ENCODE measurements at regions not wholly inside any gene's neighbourhood (a gene's known extent, or its start where the extent isn't known, plus 50 kb on each side); places are given as distances from the start of the nearest gene placed in this dataset.

DNA sequence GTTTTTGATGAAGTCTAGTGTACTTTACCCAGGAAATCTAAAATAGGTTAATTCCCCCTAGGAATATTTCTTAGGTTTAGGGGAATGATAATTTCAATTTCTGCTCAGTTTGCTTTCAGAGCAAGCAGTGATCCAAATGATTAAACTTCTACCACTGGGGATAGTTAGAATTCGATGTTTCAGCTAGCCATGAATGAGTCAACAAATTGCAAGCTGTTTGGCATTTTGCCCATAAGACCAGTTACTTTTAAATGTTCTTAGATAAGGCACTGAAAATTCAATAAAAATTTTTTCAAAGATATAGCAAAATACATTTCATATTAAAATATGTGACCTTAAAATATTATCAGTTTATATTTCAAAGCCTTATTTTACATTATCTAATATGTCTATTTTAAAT, 993.6 kb downstream of the ARAP2 start:
- Histone ChIP-seq H3K27ac (ENCODE audit: low read depth, low read length, poor library complexity, severe bottlenecking) (no peak overlapping the region), H3K9me3 (ENCODE audit: low read depth, low read length, poor library complexity, severe bottlenecking) (no peaks in the 10 kb centered on the region), H3K4me1 (ENCODE audit: insufficient read depth, low read length, poor library complexity, severe bottlenecking) (no peaks in the 10 kb centered on the region), H3K36me3 (ENCODE audit: insufficient read depth, low read length, poor library complexity, severe bottlenecking) (no peaks in the 10 kb centered on the region), H3K4me3 (ENCODE audit: low read depth, low read length, poor library complexity, severe bottlenecking) (no peak overlapping the region), H3K27me3 (replicated peaks; ENCODE audit: insufficient read depth, low read depth, low read length, poor library complexity) (no peaks in the 10 kb centered on the region)
- BruUV-seq (replicated peaks) = no TSS peak
- ChIA-PET POLR2A (ENCODE audit: low non-redundant PET) (no interaction called here), CTCF (no interaction called here)
- intact Hi-C loops (cut with micrococcal nuclease; ENCODE audit: unreplicated experiment) = no loop called here
- DNase-seq (ENCODE audit: low spot score) = no peak
- TF ChIP-seq, protein P1, sequence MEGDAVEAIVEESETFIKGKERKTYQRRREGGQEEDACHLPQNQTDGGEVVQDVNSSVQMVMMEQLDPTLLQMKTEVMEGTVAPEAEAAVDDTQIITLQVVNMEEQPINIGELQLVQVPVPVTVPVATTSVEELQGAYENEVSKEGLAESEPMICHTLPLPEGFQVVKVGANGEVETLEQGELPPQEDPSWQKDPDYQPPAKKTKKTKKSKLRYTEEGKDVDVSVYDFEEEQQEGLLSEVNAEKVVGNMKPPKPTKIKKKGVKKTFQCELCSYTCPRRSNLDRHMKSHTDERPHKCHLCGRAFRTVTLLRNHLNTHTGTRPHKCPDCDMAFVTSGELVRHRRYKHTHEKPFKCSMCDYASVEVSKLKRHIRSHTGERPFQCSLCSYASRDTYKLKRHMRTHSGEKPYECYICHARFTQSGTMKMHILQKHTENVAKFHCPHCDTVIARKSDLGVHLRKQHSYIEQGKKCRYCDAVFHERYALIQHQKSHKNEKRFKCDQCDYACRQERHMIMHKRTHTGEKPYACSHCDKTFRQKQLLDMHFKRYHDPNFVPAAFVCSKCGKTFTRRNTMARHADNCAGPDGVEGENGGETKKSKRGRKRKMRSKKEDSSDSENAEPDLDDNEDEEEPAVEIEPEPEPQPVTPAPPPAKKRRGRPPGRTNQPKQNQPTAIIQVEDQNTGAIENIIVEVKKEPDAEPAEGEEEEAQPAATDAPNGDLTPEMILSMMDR (conservative IDR thresholded peaks at IDR 0.05; ENCODE audit: low read depth, low read length) = no peak
- TF ChIP-seq EZH2 (IDR thresholded peaks at IDR 0.05; ENCODE audit: borderline replicate concordance, low read depth, low read length, poor library complexity, severe bottlenecking) = no peak

DNA sequence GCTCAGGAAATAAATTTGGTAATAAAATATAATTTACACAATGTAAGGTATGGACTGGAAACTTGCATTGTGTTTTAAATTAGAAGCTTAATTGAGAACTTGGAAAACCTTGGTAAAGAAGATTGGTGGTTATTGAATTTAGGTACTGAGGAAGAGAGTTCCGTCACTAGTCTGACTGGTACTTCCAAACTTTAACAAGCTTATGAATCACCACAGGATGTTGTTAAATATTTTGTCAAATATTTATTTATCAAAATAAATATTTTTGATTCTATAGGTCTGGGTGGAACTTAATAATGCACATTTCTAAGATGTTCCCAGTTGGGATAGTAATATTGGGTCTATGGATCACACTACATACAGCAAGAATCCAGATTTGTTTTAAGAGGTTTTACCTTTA, 992.2 kb downstream of the ARAP2 start:
- Histone ChIP-seq H3K4me3 (ENCODE audit: low read depth, low read length, poor library complexity, severe bottlenecking) (no peak overlapping the region), H3K9me3 (ENCODE audit: low read depth, low read length, poor library complexity, severe bottlenecking) (peaks cover 2% of the 10 kb centered on the region), H3K27ac (ENCODE audit: low read depth, low read length, poor library complexity, severe bottlenecking) (no peak overlapping the region), H3K4me1 (ENCODE audit: insufficient read depth, low read length, poor library complexity, severe bottlenecking) (no peaks in the 10 kb centered on the region), H3K36me3 (ENCODE audit: insufficient read depth, low read length, poor library complexity, severe bottlenecking) (no peaks in the 10 kb centered on the region), H3K27me3 (replicated peaks; ENCODE audit: insufficient read depth, low read depth, low read length, poor library complexity) (no peaks in the 10 kb centered on the region)
- CTCF ChIA-PET = no interaction called here
- intact Hi-C loops (cut with micrococcal nuclease; ENCODE audit: unreplicated experiment) = no loop called here
- no peak for DNase-seq (ENCODE audit: low spot score)
- no peak for TF ChIP-seq EZH2 (IDR thresholded peaks at IDR 0.05; ENCODE audit: borderline replicate concordance, low read depth, low read length, poor library complexity, severe bottlenecking)
- TF ChIP-seq, protein P1 (conservative IDR thresholded peaks at IDR 0.05; ENCODE audit: low read depth, low read length) = no peak
- BruUV-seq (replicated peaks) = no TSS peak
- POLR2A ChIA-PET (ENCODE audit: low non-redundant PET) = no interaction called here

DNA sequence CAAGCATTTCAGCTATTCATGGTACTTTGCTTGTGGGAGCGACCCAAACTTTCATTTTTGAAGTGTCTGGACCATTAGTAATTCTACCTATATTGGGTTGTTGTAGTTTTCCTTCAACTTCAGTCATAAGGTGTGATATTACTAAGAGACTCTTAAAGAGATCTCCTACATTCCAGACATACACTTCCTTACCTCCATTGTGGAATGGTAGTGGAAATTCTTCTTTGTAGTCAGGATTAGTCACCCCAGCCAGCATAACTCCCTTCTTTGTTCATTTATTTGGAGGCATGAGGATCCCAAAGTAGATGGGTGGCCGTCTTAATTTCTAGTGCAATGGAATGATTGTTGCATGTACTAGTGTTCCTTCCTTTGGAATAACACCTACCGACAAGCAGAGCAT, 991.4 kb downstream of the ARAP2 start:
- intact Hi-C loops (cut with micrococcal nuclease; ENCODE audit: unreplicated experiment) = no loop called here
- H3K4me3 ChIP-seq (ENCODE audit: low read depth, low read length, poor library complexity, severe bottlenecking) = no peak overlapping the region
- no peak overlapping the region for H3K27ac ChIP-seq (ENCODE audit: low read depth, low read length, poor library complexity, severe bottlenecking)
- POLR2A ChIA-PET (ENCODE audit: low non-redundant PET) = no interaction called here
- no peaks in the 10 kb centered on the region for H3K36me3 ChIP-seq (ENCODE audit: insufficient read depth, low read length, poor library complexity, severe bottlenecking)
- TF ChIP-seq EZH2 (IDR thresholded peaks at IDR 0.05; ENCODE audit: borderline replicate concordance, low read depth, low read length, poor library complexity, severe bottlenecking) = no peak
- TF ChIP-seq, protein P1 (conservative IDR thresholded peaks at IDR 0.05; ENCODE audit: low read depth, low read length) = no peak
- no peak for DNase-seq (ENCODE audit: low spot score)
- H3K27me3 ChIP-seq (replicated peaks; ENCODE audit: insufficient read depth, low read depth, low read length, poor library complexity) = no peaks in the 10 kb centered on the region
- CTCF ChIA-PET = no interaction called here
- H3K9me3 ChIP-seq (ENCODE audit: low read depth, low read length, poor library complexity, severe bottlenecking) = peaks cover 3% of the 10 kb centered on the region
- H3K4me1 ChIP-seq (ENCODE audit: insufficient read depth, low read length, poor library complexity, severe bottlenecking) = no peaks in the 10 kb centered on the region
- no TSS peak for BruUV-seq (replicated peaks)
